GM21515 (cell line): ENCODE measurements at regions not wholly inside any gene's neighbourhood (a gene's known extent, or its start where the extent isn't known, plus 50 kb on each side); places are given as distances from the start of the nearest gene placed in this dataset.
"Not testable (repeated sequence)": the region's sequence is repeated elsewhere in the genome, so short reads cannot be mapped to it uniquely, and the experiment has no call there.

Source experiments
- ATAC-seq: cut with Tn5 transposase; IDR thresholded peaks from one replicate; pipeline ENCODE4 v1.9.1; 2021; ENCODE audit not compliant: unreplicated experiment

- no peak for ATAC-seq
Measured at GRCh38 chr9:28413471-28413870, 840.2 kb upstream of the C9orf72 start.

- no peak for ATAC-seq
Measured at GRCh38 chr9:28423255-28423654, 850.0 kb upstream of the C9orf72 start.

- ATAC-seq, result no peak
Measured at GRCh38 chr9:28435456-28435855, 862.2 kb upstream of the C9orf72 start.

- ATAC-seq, result no peak
Measured at GRCh38 chr9:28439688-28440087, 866.4 kb upstream of the C9orf72 start.

- ATAC-seq, result no peak
Measured at GRCh38 chr9:28443461-28443860, 870.2 kb upstream of the C9orf72 start.

GRCh38 chr9:28444637-28445036 is 871.4 kb upstream of the C9orf72 start:
- no peak for ATAC-seq

- ATAC-seq, result no peak
Measured at GRCh38 chr9:28445211-28445610, 871.9 kb upstream of the C9orf72 start.

- ATAC-seq, result no peak
Measured at GRCh38 chr9:28453918-28454317, 880.6 kb upstream of the C9orf72 start.

- no peak for ATAC-seq
Measured at GRCh38 chr9:28456861-28457260, 883.6 kb upstream of the C9orf72 start.

- no peak for ATAC-seq
Measured at GRCh38 chr9:28464481-28465216, 891.4 kb upstream of the C9orf72 start.

GRCh38 chr9:28471261-28471660 is 898.0 kb upstream of the C9orf72 start:
- ATAC-seq, result no peak

- ATAC-seq, result no peak
Measured at GRCh38 chr9:28487561-28487960, 914.3 kb upstream of the C9orf72 start.

GRCh38 chr9:28491121-28491520 is 917.8 kb upstream of the C9orf72 start:
- no peak for ATAC-seq

- ATAC-seq, result not testable (repeated sequence)
Measured at GRCh38 chr9:28498168-28498567, 924.9 kb upstream of the C9orf72 start.

GRCh38 chr9:28502189-28502588 is 928.9 kb upstream of the C9orf72 start:
- ATAC-seq, result no peak

- no peak for ATAC-seq
Measured at GRCh38 chr9:28502741-28503140, 929.5 kb upstream of the C9orf72 start.

GRCh38 chr9:28503573-28503972 is 930.3 kb upstream of the C9orf72 start:
- no peak for ATAC-seq

- no peak for ATAC-seq
Measured at GRCh38 chr9:28518439-28518838, 945.2 kb upstream of the C9orf72 start.

GRCh38 chr9:28524309-28524708 is 951.0 kb upstream of the C9orf72 start:
- ATAC-seq, result not testable (repeated sequence)

GRCh38 chr9:28528049-28528448 is 954.8 kb upstream of the C9orf72 start:
- ATAC-seq, result no peak

- no peak for ATAC-seq
Measured at GRCh38 chr9:28538132-28538531, 964.9 kb upstream of the C9orf72 start.

- no peak for ATAC-seq
Measured at GRCh38 chr9:28539434-28540070, 966.3 kb upstream of the C9orf72 start.

- no peak for ATAC-seq
Measured at GRCh38 chr9:28542928-28543327, 969.6 kb upstream of the C9orf72 start.
